ENCODE measurements at regions not wholly inside any gene's neighbourhood (a gene's known extent, or its start where the extent isn't known, plus 50 kb on each side); places are given as distances from the start of the nearest gene placed in this dataset.

- H3K36me3 ChIP-seq (ENCODE audit: control insufficient read depth in 2 of 4, insufficient read depth in 4 of 4, low read length in 3 of 4) = no peaks in the 10 kb centered on the region; a peak in 1 of 8 replicates
- H2BK5ac ChIP-seq (ENCODE audit: low read depth, low read length) = no peak overlapping the region
- no peak for DNase-seq (ENCODE audit: low read depth in 1 of 2, low spot score in 2 of 2)
- no peaks in the 10 kb centered on the region for H4K20me1 ChIP-seq (replicated peaks in 1 of 2; ENCODE audit: control insufficient read depth in 1 of 2, insufficient read depth in 2 of 2, low read length in 2 of 2)
- H3K18ac ChIP-seq (ENCODE audit: extremely low read depth, low read length) = no peak overlapping the region
- no peak overlapping the region for H3K14ac ChIP-seq (ENCODE audit: insufficient read length)
- H3K4me2 ChIP-seq (ENCODE audit: insufficient read depth in 1 of 2, low read depth in 2 of 2, low read length in 2 of 2) = no peak overlapping the region
- no peaks in the 10 kb centered on the region for H3K23me2 ChIP-seq (ENCODE audit: low read depth, low read length)
- H2BK120ac ChIP-seq (replicated peaks; ENCODE audit: low read depth, low read length) = no peak overlapping the region
- no peaks in the 10 kb centered on the region for H3K79me2 ChIP-seq (ENCODE audit: control insufficient read depth in 1 of 2, insufficient read depth in 2 of 2, low read length in 2 of 2)
- H3K27ac ChIP-seq (ENCODE audit: low read depth, low read length) = no peak overlapping the region
- CTCF ChIA-PET (ENCODE audit: partially characterized antibody) = interaction anchor here (1.0 kb wide), 1 partner anchor 702 kb away, joined by 3 read pairs; no protein-coding TSS in a partner anchor
- H3K9me3 ChIP-seq (ENCODE audit: insufficient read depth in 2 of 2, low read depth in 1 of 2, low read length in 1 of 2) = no peaks in the 10 kb centered on the region
- H3K4ac ChIP-seq (replicated peaks; ENCODE audit: insufficient read length, low read depth, low read length) = no peak overlapping the region
- H2AFZ ChIP-seq (ENCODE audit: low read length) = no peak overlapping the region
- H2AK5ac ChIP-seq (ENCODE audit: low read depth, low read length) = no peak overlapping the region
- no peak overlapping the region for H3K4me3 ChIP-seq (ENCODE audit: extremely low read depth in 1 of 4, insufficient read depth in 2 of 4, low read depth in 3 of 4, low read length in 4 of 4)
- no peak for FAIRE-seq
- H4K5ac ChIP-seq (ENCODE audit: insufficient read length, low read depth, low read length) = no peak overlapping the region
- no peaks in the 10 kb centered on the region for H3K27me3 ChIP-seq (replicated peaks in 1 of 4; ENCODE audit: control insufficient read depth in 3 of 4, extremely low read depth in 1 of 4, insufficient read depth in 3 of 4, low read length in 3 of 4)
- POLR2A ChIA-PET (ENCODE audit: partially characterized antibody) = no interaction called here
- no peak overlapping the region for H3K9ac ChIP-seq (replicated peaks in 1 of 4; ENCODE audit: extremely low read depth in 1 of 4, low read depth in 3 of 4, low read length in 3 of 4)
- no peak overlapping the region for H4K91ac ChIP-seq (replicated peaks; ENCODE audit: insufficient read length, low read length)
- H2BK12ac ChIP-seq (ENCODE audit: low read depth, low read length) = no peak overlapping the region
- TF ChIP-seq TCF12 (IDR thresholded peaks at IDR 0.05; ENCODE audit: low read depth, low read length) (no peak), MAX (IDR thresholded peaks at IDR 0.05) (no peak), YY1 (IDR thresholded peaks at IDR 0.05; ENCODE audit: low read depth, low read length) (no peak), CTBP2 (IDR thresholded peaks at IDR 0.05; ENCODE audit: borderline replicate concordance, insufficient read depth, insufficient read length, low read length) (no peak), CBX8 (IDR thresholded peaks at IDR 0.05; ENCODE audit: borderline replicate concordance, low read depth, low read length) (no peak)
- H3K79me1 ChIP-seq (ENCODE audit: low read depth, low read length) = no peaks in the 10 kb centered on the region
- no peak overlapping the region for H3K23ac ChIP-seq (ENCODE audit: insufficient read length)
- no peaks in the 10 kb centered on the region for H3K4me1 ChIP-seq (replicated peaks in 1 of 4; ENCODE audit: control insufficient read depth in 3 of 4, insufficient read depth in 4 of 4, low read length in 3 of 4)
- no peak overlapping the region for H2BK15ac ChIP-seq (ENCODE audit: low read length)
- H2BK20ac ChIP-seq (ENCODE audit: low read length) = no peak overlapping the region
- no peak overlapping the region for H4K8ac ChIP-seq (ENCODE audit: extremely low read depth, insufficient read depth, low read length)
- WGBS, 2 experiments (ENCODE audit: extremely low coverage in 1 of 2, insufficient coverage in 1 of 2, insufficient read length in 1 of 2, insufficient replicate concordance in 2 of 2, low coverage in 1 of 2, low lambda C conversion rate in 2 of 2, missing lambda C conversion rate in 1 of 2) = 95% methylated on average over 3 of the region's 3 CpGs; no CpG with 5 or more reads in 1 of the 2 experiments
- H3K56ac ChIP-seq (replicated peaks; ENCODE audit: insufficient read length, low read depth, low read length) = no peak overlapping the region
These were observed 696.9 kb downstream of the PCDH7 start for GRCh38 chr4:31417040-31417439.
